Activated naive CD4-positive, alpha-beta T cell treated with anti-CD3 and anti-CD28 coated beads for 36 hours (primary cell): ENCODE measurements at regions not wholly inside any gene's neighbourhood (a gene's known extent, or its start where the extent isn't known, plus 50 kb on each side); places are given as distances from the start of the nearest gene placed in this dataset.

Experiments
- CTCF ChIA-PET: fragments of 350-600 bp; sonication (Branson Sonifier 250); formaldehyde crosslinking; loops from one replicate; lab custom pipeline; 2021; ENCODE audit warnings: antibody characterized with exemption; lab: Charles Lee
- DNase-seq: peaks from one replicate; pipeline ENCODE4 v3.0.0-alpha.2; 2020
- H3K27ac Mint-ChIP-seq: one replicate; pipeline ENCODE4 v1.8.0; 2021; ENCODE audit warnings: mild to moderate bottlenecking, mixed read lengths
- H3K27me3 Mint-ChIP-seq: one replicate; pipeline ENCODE4 v1.8.0; 2021; ENCODE audit warnings: low read depth, mixed read lengths
- H3K36me3 Mint-ChIP-seq: one replicate; pipeline ENCODE4 v1.8.0; 2021; ENCODE audit warnings: low read depth, mixed read lengths
- H3K4me1 Mint-ChIP-seq: one replicate; pipeline ENCODE4 v1.8.0; 2021; ENCODE audit warnings: low read depth, mixed read lengths
- H3K4me3 Mint-ChIP-seq: one replicate; pipeline ENCODE4 v1.8.0; 2021; ENCODE audit warnings: mild to moderate bottlenecking, moderate library complexity, mixed read lengths
- H3K9me3 Mint-ChIP-seq: one replicate; pipeline ENCODE4 v1.8.0; 2021; ENCODE audit warnings: mixed read lengths
- intact Hi-C: fragments of 100-400 bp; cut with micrococcal nuclease; formaldehyde crosslinking; loops from one replicate; pipeline ENCODE4 v1.15.1; 2023

- H3K9me3 Mint-ChIP-seq, result no peaks in the 10 kb centered on the region
- H3K36me3 Mint-ChIP-seq, result no peaks in the 10 kb centered on the region
- no peak for DNase-seq
- intact Hi-C loops, result no loop called here
- H3K4me3 Mint-ChIP-seq, result no peak overlapping the region
- H3K4me1 Mint-ChIP-seq, result no peaks in the 10 kb centered on the region
- CTCF ChIA-PET, result no interaction called here
- H3K27ac Mint-ChIP-seq, result no peak overlapping the region
- peaks cover 4% of the 10 kb centered on the region for H3K27me3 Mint-ChIP-seq
Observed at GRCh38 chr5:2385818-2386217, 365.7 kb downstream of the IRX2 start.

- CTCF ChIA-PET, result no interaction called here
- no peak overlapping the region for H3K4me3 Mint-ChIP-seq
Observed at GRCh38 chr5:2383698-2384065, 367.8 kb downstream of the IRX2 start.

GRCh38 chr5:2382776-2383697 is 368.4 kb downstream of the IRX2 start:
- no peak for DNase-seq
- H3K4me1 Mint-ChIP-seq, result no peaks in the 10 kb centered on the region
- H3K9me3 Mint-ChIP-seq, result no peaks in the 10 kb centered on the region
- H3K27ac Mint-ChIP-seq, result no peak overlapping the region
- CTCF ChIA-PET, result no interaction called here
- no peak overlapping the region for H3K4me3 Mint-ChIP-seq
- no peaks in the 10 kb centered on the region for H3K36me3 Mint-ChIP-seq
- intact Hi-C loops, result no loop called here
- H3K27me3 Mint-ChIP-seq, result no peaks in the 10 kb centered on the region

More at GRCh38 chr5:2383698-2384065, 367.8 kb downstream of the IRX2 start:
- Mint-ChIP-seq H3K9me3 (no peaks in the 10 kb centered on the region), H3K27ac (no peak overlapping the region), H3K4me1 (no peaks in the 10 kb centered on the region), H3K36me3 (no peaks in the 10 kb centered on the region), H3K27me3 (no peaks in the 10 kb centered on the region)
- DNase-seq, result no peak
- intact Hi-C loops, result no loop called here

GRCh38 chr5:2381861-2382260 is 369.6 kb downstream of the IRX2 start:
- H3K27me3 Mint-ChIP-seq, result no peaks in the 10 kb centered on the region
- intact Hi-C loops, result no loop called here
- no peak overlapping the region for H3K27ac Mint-ChIP-seq
- no peak overlapping the region for H3K4me3 Mint-ChIP-seq
- CTCF ChIA-PET, result no interaction called here
- no peak for DNase-seq
- no peaks in the 10 kb centered on the region for H3K36me3 Mint-ChIP-seq
- no peaks in the 10 kb centered on the region for H3K4me1 Mint-ChIP-seq
- no peaks in the 10 kb centered on the region for H3K9me3 Mint-ChIP-seq

GRCh38 chr5:2381070-2381469 is 370.4 kb downstream of the IRX2 start:
- Mint-ChIP-seq H3K4me3 (no peak overlapping the region), H3K27ac (no peak overlapping the region), H3K36me3 (no peaks in the 10 kb centered on the region), H3K4me1 (no peaks in the 10 kb centered on the region), H3K27me3 (no peaks in the 10 kb centered on the region), H3K9me3 (no peaks in the 10 kb centered on the region)
- CTCF ChIA-PET, result no interaction called here
- no peak for DNase-seq
- intact Hi-C loops, result no loop called here

GRCh38 chr5:2378976-2379375 is 372.5 kb downstream of the IRX2 start:
- CTCF ChIA-PET, result no interaction called here
- DNase-seq, result no peak
- H3K4me3 Mint-ChIP-seq, result no peak overlapping the region
- H3K36me3 Mint-ChIP-seq, result no peaks in the 10 kb centered on the region
- no peaks in the 10 kb centered on the region for H3K9me3 Mint-ChIP-seq
- H3K27ac Mint-ChIP-seq, result no peak overlapping the region
- no peaks in the 10 kb centered on the region for H3K27me3 Mint-ChIP-seq
- no peaks in the 10 kb centered on the region for H3K4me1 Mint-ChIP-seq
- intact Hi-C loops, result no loop called here

GRCh38 chr5:2378108-2378507 is 373.4 kb downstream of the IRX2 start:
- no peaks in the 10 kb centered on the region for H3K4me1 Mint-ChIP-seq
- no peaks in the 10 kb centered on the region for H3K9me3 Mint-ChIP-seq
- peaks cover 3% of the 10 kb centered on the region for H3K27me3 Mint-ChIP-seq
- H3K27ac Mint-ChIP-seq, result no peak overlapping the region
- DNase-seq, result no peak
- CTCF ChIA-PET, result no interaction called here
- intact Hi-C loops, result no loop called here
- no peak overlapping the region for H3K4me3 Mint-ChIP-seq
- no peaks in the 10 kb centered on the region for H3K36me3 Mint-ChIP-seq

GRCh38 chr5:2376486-2376885 is 375.0 kb downstream of the IRX2 start:
- Mint-ChIP-seq H3K4me3 (no peak overlapping the region), H3K27ac (no peak overlapping the region), H3K27me3 (peaks cover 3% of the 10 kb centered on the region), H3K9me3 (peaks cover 3% of the 10 kb centered on the region), H3K36me3 (no peaks in the 10 kb centered on the region), H3K4me1 (no peaks in the 10 kb centered on the region)
- DNase-seq, result no peak
- intact Hi-C loops, result no loop called here
- CTCF ChIA-PET, result no interaction called here

- no peaks in the 10 kb centered on the region for H3K36me3 Mint-ChIP-seq
- no peak overlapping the region for H3K27ac Mint-ChIP-seq
- peaks cover 3% of the 10 kb centered on the region for H3K27me3 Mint-ChIP-seq
- no peak for DNase-seq
- intact Hi-C loops, result no loop called here
- CTCF ChIA-PET, result no interaction called here
- H3K4me3 Mint-ChIP-seq, result no peak overlapping the region
- H3K4me1 Mint-ChIP-seq, result no peaks in the 10 kb centered on the region
- H3K9me3 Mint-ChIP-seq, result peaks cover 3% of the 10 kb centered on the region
Observed at GRCh38 chr5:2375757-2376250, 375.7 kb downstream of the IRX2 start.

GRCh38 chr5:2375291-2375690 is 376.2 kb downstream of the IRX2 start:
- Mint-ChIP-seq H3K4me1 (no peaks in the 10 kb centered on the region), H3K4me3 (no peak overlapping the region), H3K27ac (no peak overlapping the region), H3K27me3 (peaks cover 3% of the 10 kb centered on the region), H3K9me3 (peaks cover 3% of the 10 kb centered on the region), H3K36me3 (no peaks in the 10 kb centered on the region)
- CTCF ChIA-PET, result no interaction called here
- no peak for DNase-seq
- intact Hi-C loops, result no loop called here

- CTCF ChIA-PET, result no interaction called here
- Mint-ChIP-seq H3K4me3 (no peak overlapping the region), H3K36me3 (no peaks in the 10 kb centered on the region), H3K27me3 (peaks cover 3% of the 10 kb centered on the region), H3K9me3 (peaks cover 3% of the 10 kb centered on the region), H3K27ac (no peak overlapping the region), H3K4me1 (no peaks in the 10 kb centered on the region)
- no peak for DNase-seq
- intact Hi-C loops, result no loop called here
Observed at GRCh38 chr5:2374703-2375102, 376.8 kb downstream of the IRX2 start.

- peaks cover 3% of the 10 kb centered on the region for H3K27me3 Mint-ChIP-seq
- no peak overlapping the region for H3K27ac Mint-ChIP-seq
- H3K36me3 Mint-ChIP-seq, result no peaks in the 10 kb centered on the region
- H3K4me3 Mint-ChIP-seq, result no peak overlapping the region
- peaks cover 3% of the 10 kb centered on the region for H3K9me3 Mint-ChIP-seq
- CTCF ChIA-PET, result no interaction called here
- intact Hi-C loops, result no loop called here
- no peaks in the 10 kb centered on the region for H3K4me1 Mint-ChIP-seq
- no peak for DNase-seq
Observed at GRCh38 chr5:2373631-2374030, 377.8 kb downstream of the IRX2 start.

GRCh38 chr5:2371419-2371710 is 380.1 kb downstream of the IRX2 start:
- H3K4me3 Mint-ChIP-seq, result no peak overlapping the region
- peaks cover 4% of the 10 kb centered on the region for H3K9me3 Mint-ChIP-seq
- intact Hi-C loops, result no loop called here
- H3K36me3 Mint-ChIP-seq, result no peaks in the 10 kb centered on the region
- CTCF ChIA-PET, result no interaction called here
- peaks cover 3% of the 10 kb centered on the region for H3K27me3 Mint-ChIP-seq
- no peak for DNase-seq
- H3K4me1 Mint-ChIP-seq, result no peaks in the 10 kb centered on the region
- no peak overlapping the region for H3K27ac Mint-ChIP-seq
